ENCODE measurements at regions not wholly inside any gene's neighbourhood (a gene's known extent, or its start where the extent isn't known, plus 50 kb on each side); places are given as distances from the start of the nearest gene placed in this dataset.
"Not testable (repeated sequence)": the region's sequence is repeated elsewhere in the genome, so short reads cannot be mapped to it uniquely, and the experiment has no call there.

- no peak for DNase-seq
- in situ Hi-C loops (cut with HindIII; ENCODE audit: low pct_ligation_motif_present, low pct_unique_long_range_greater_than_20kb, low sequenced_read_pairs) = no loop called here
Measured at GRCh38 chr20:55394592-55394991, 610.7 kb downstream of the CBLN4 start.

- in situ Hi-C loops (cut with HindIII; ENCODE audit: low pct_ligation_motif_present, low pct_unique_long_range_greater_than_20kb, low sequenced_read_pairs) = no loop called here
- DNase-seq = no peak
Measured at GRCh38 chr20:55390791-55391190, 614.5 kb downstream of the CBLN4 start.

GRCh38 chr20:55386686-55387085 lies 618.6 kb downstream of the CBLN4 start:
- in situ Hi-C loops (cut with HindIII; ENCODE audit: low pct_ligation_motif_present, low pct_unique_long_range_greater_than_20kb, low sequenced_read_pairs) = no loop called here

GRCh38 chr20:55375920-55376319 lies 629.4 kb downstream of the CBLN4 start:
- in situ Hi-C loops (cut with HindIII; ENCODE audit: low pct_ligation_motif_present, low pct_unique_long_range_greater_than_20kb, low sequenced_read_pairs) = no loop called here
- no peak for DNase-seq

More at GRCh38 chr20:55386686-55387085, 618.6 kb downstream of the CBLN4 start:
- DNase-seq = no peak

- DNase-seq = no peak
- in situ Hi-C loops (cut with HindIII; ENCODE audit: low pct_ligation_motif_present, low pct_unique_long_range_greater_than_20kb, low sequenced_read_pairs) = no loop called here
Measured at GRCh38 chr20:55365745-55366144, 639.6 kb downstream of the CBLN4 start.

- DNase-seq = no peak
- in situ Hi-C loops (cut with HindIII; ENCODE audit: low pct_ligation_motif_present, low pct_unique_long_range_greater_than_20kb, low sequenced_read_pairs) = no loop called here
Measured at GRCh38 chr20:55360895-55361294, 644.4 kb downstream of the CBLN4 start.

- no peak for DNase-seq
- in situ Hi-C loops (cut with HindIII; ENCODE audit: low pct_ligation_motif_present, low pct_unique_long_range_greater_than_20kb, low sequenced_read_pairs) = no loop called here
Measured at GRCh38 chr20:55354720-55355119, 650.6 kb downstream of the CBLN4 start.

- in situ Hi-C loops (cut with HindIII; ENCODE audit: low pct_ligation_motif_present, low pct_unique_long_range_greater_than_20kb, low sequenced_read_pairs) = no loop called here
- no peak for DNase-seq
Measured at GRCh38 chr20:55353206-55353605, 652.1 kb downstream of the CBLN4 start.

- in situ Hi-C loops (cut with HindIII; ENCODE audit: low pct_ligation_motif_present, low pct_unique_long_range_greater_than_20kb, low sequenced_read_pairs) = no loop called here
- no peak for DNase-seq
Measured at GRCh38 chr20:55348223-55348622, 657.1 kb downstream of the CBLN4 start.

GRCh38 chr20:55342822-55343221 lies 662.5 kb downstream of the CBLN4 start:
- in situ Hi-C loops (cut with HindIII; ENCODE audit: low pct_ligation_motif_present, low pct_unique_long_range_greater_than_20kb, low sequenced_read_pairs) = no loop called here
- no peak for DNase-seq

- in situ Hi-C loops (cut with HindIII; ENCODE audit: low pct_ligation_motif_present, low pct_unique_long_range_greater_than_20kb, low sequenced_read_pairs) = no loop called here
- no peak for DNase-seq
Measured at GRCh38 chr20:55333798-55334197, 671.5 kb downstream of the CBLN4 start.

GRCh38 chr20:55329108-55329507 lies 676.2 kb downstream of the CBLN4 start:
- DNase-seq = no peak
- in situ Hi-C loops (cut with HindIII; ENCODE audit: low pct_ligation_motif_present, low pct_unique_long_range_greater_than_20kb, low sequenced_read_pairs) = no loop called here

- in situ Hi-C loops (cut with HindIII; ENCODE audit: low pct_ligation_motif_present, low pct_unique_long_range_greater_than_20kb, low sequenced_read_pairs) = no loop called here
- DNase-seq = no peak
Measured at GRCh38 chr20:55322745-55323144, 682.6 kb downstream of the CBLN4 start.

GRCh38 chr20:55316753-55317152 lies 688.6 kb downstream of the CBLN4 start:
- in situ Hi-C loops (cut with HindIII; ENCODE audit: low pct_ligation_motif_present, low pct_unique_long_range_greater_than_20kb, low sequenced_read_pairs) = no loop called here
- DNase-seq = no peak

GRCh38 chr20:55310844-55311243 lies 694.5 kb downstream of the CBLN4 start:
- in situ Hi-C loops (cut with HindIII; ENCODE audit: low pct_ligation_motif_present, low pct_unique_long_range_greater_than_20kb, low sequenced_read_pairs); DNase-seq: not testable (repeated sequence)

GRCh38 chr20:55291261-55291660 lies 714.1 kb downstream of the CBLN4 start:
- in situ Hi-C loops (cut with HindIII; ENCODE audit: low pct_ligation_motif_present, low pct_unique_long_range_greater_than_20kb, low sequenced_read_pairs) = no loop called here

GRCh38 chr20:55283889-55284288 lies 721.4 kb downstream of the CBLN4 start:
- in situ Hi-C loops (cut with HindIII; ENCODE audit: low pct_ligation_motif_present, low pct_unique_long_range_greater_than_20kb, low sequenced_read_pairs) = no loop called here

More at GRCh38 chr20:55291261-55291660, 714.1 kb downstream of the CBLN4 start:
- no peak for DNase-seq

GRCh38 chr20:55273149-55273548 lies 732.2 kb downstream of the CBLN4 start:
- in situ Hi-C loops (cut with HindIII; ENCODE audit: low pct_ligation_motif_present, low pct_unique_long_range_greater_than_20kb, low sequenced_read_pairs) = no loop called here

More at GRCh38 chr20:55283889-55284288, 721.4 kb downstream of the CBLN4 start:
- DNase-seq = no peak

GRCh38 chr20:55271371-55271770 lies 733.9 kb downstream of the CBLN4 start:
- in situ Hi-C loops (cut with HindIII; ENCODE audit: low pct_ligation_motif_present, low pct_unique_long_range_greater_than_20kb, low sequenced_read_pairs) = no loop called here
- no peak for DNase-seq

More at GRCh38 chr20:55273149-55273548, 732.2 kb downstream of the CBLN4 start:
- DNase-seq = no peak

- DNase-seq = no peak
- in situ Hi-C loops (cut with HindIII; ENCODE audit: low pct_ligation_motif_present, low pct_unique_long_range_greater_than_20kb, low sequenced_read_pairs) = no loop called here
Measured at GRCh38 chr20:55269913-55270312, 735.4 kb downstream of the CBLN4 start.

- in situ Hi-C loops (cut with HindIII; ENCODE audit: low pct_ligation_motif_present, low pct_unique_long_range_greater_than_20kb, low sequenced_read_pairs) = no loop called here
- DNase-seq = no peak
Measured at GRCh38 chr20:55266361-55266760, 739.0 kb downstream of the CBLN4 start.

Measured in ACHN (cell line).